ENCODE measurements at regions not wholly inside any gene's neighbourhood (a gene's known extent, or its start where the extent isn't known, plus 50 kb on each side); places are given as distances from the start of the nearest gene placed in this dataset.

GRCh38 chr11:43242401-43242800 is 69.4 kb upstream of the API5 start:
- H3K4me1 ChIP-seq (ENCODE audit: control insufficient read depth, low read depth, low read length) = no peaks in the 10 kb centered on the region
- no peaks in the 10 kb centered on the region for H3K9me3 ChIP-seq (ENCODE audit: control insufficient read depth, low read depth, low read length)
- no peak overlapping the region for H3K27ac ChIP-seq (ENCODE audit: low read length)
- no peaks in the 10 kb centered on the region for H3K27me3 ChIP-seq (ENCODE audit: control insufficient read depth, insufficient read depth, low read length)
- H3K9ac ChIP-seq (ENCODE audit: low read length) = no peak overlapping the region
- H3K4me3 ChIP-seq (ENCODE audit: low read length) = no peak overlapping the region
- no peaks in the 10 kb centered on the region for H3K36me3 ChIP-seq (ENCODE audit: control insufficient read depth, low read depth, low read length)

- no peaks in the 10 kb centered on the region for H3K36me3 ChIP-seq (ENCODE audit: control insufficient read depth, low read depth, low read length)
These were observed 67.9 kb upstream of the API5 start for GRCh38 chr11:43243927-43244326.

DNA sequence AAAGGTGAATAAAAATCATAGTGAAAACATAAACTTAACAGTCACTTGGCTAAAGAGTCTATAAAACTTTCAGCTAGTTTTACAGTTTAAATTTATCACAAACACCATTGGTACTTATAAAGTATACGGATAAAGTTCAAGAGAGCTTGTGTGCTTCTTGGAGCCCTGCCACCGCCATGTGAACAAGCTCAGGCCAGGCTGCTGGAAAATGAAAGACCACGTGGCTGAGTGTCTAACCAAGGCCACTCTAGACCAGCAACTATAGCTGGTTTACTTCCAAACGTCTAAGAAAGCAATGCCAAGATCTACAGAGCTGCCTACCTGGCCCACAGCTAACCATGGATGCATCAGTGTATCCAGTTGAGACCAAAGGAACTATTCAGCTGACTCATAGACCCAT is 66.3 kb upstream of the API5 start:
- no peak overlapping the region for H3K9ac ChIP-seq (ENCODE audit: low read length)
- H3K36me3 ChIP-seq (ENCODE audit: control insufficient read depth, low read depth, low read length) = no peaks in the 10 kb centered on the region
- no peaks in the 10 kb centered on the region for H3K9me3 ChIP-seq (ENCODE audit: control insufficient read depth, low read depth, low read length)
- no peaks in the 10 kb centered on the region for H3K27me3 ChIP-seq (ENCODE audit: control insufficient read depth, insufficient read depth, low read length)
- no peaks in the 10 kb centered on the region for H3K4me1 ChIP-seq (ENCODE audit: control insufficient read depth, low read depth, low read length)
- no peak overlapping the region for H3K27ac ChIP-seq (ENCODE audit: low read length)
- no peak overlapping the region for H3K4me3 ChIP-seq (ENCODE audit: low read length)

More at GRCh38 chr11:43243927-43244326, 67.9 kb upstream of the API5 start:
- no peaks in the 10 kb centered on the region for H3K9me3 ChIP-seq (ENCODE audit: control insufficient read depth, low read depth, low read length)
- no peaks in the 10 kb centered on the region for H3K27me3 ChIP-seq (ENCODE audit: control insufficient read depth, insufficient read depth, low read length)
- no peak overlapping the region for H3K9ac ChIP-seq (ENCODE audit: low read length)
- H3K27ac ChIP-seq (ENCODE audit: low read length) = no peak overlapping the region
- no peak overlapping the region for H3K4me3 ChIP-seq (ENCODE audit: low read length)
- no peaks in the 10 kb centered on the region for H3K4me1 ChIP-seq (ENCODE audit: control insufficient read depth, low read depth, low read length)

DNA sequence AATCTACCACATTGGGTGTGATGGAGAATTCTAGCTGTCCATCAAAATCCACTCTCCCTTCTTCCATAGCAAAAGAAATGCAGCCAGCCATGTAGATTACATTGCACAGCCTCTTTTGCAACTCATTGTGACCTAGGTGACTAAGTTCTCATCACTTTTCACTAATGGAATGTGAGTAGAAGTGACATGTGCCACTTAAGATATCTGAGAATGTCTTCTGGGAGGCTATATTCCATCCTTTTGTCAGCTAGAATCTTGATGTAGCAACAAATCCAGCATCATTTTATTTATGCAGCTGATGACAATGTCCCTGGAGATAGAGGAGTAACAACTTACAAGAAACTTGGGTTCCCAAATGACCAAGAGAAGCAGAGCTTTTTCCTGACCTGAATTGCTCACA is 61.5 kb upstream of the API5 start:
- H3K9me3 ChIP-seq (ENCODE audit: control insufficient read depth, low read depth, low read length) = no peaks in the 10 kb centered on the region
- no peaks in the 10 kb centered on the region for H3K4me1 ChIP-seq (ENCODE audit: control insufficient read depth, low read depth, low read length)
- H3K9ac ChIP-seq (ENCODE audit: low read length) = no peak overlapping the region
- no peak overlapping the region for H3K27ac ChIP-seq (ENCODE audit: low read length)
- no peaks in the 10 kb centered on the region for H3K27me3 ChIP-seq (ENCODE audit: control insufficient read depth, insufficient read depth, low read length)
- H3K4me3 ChIP-seq (ENCODE audit: low read length) = no peak overlapping the region
- no peaks in the 10 kb centered on the region for H3K36me3 ChIP-seq (ENCODE audit: control insufficient read depth, low read depth, low read length)

- no peaks in the 10 kb centered on the region for H3K9me3 ChIP-seq (ENCODE audit: control insufficient read depth, low read depth, low read length)
- no peak overlapping the region for H3K9ac ChIP-seq (ENCODE audit: low read length)
- H3K27me3 ChIP-seq (ENCODE audit: control insufficient read depth, insufficient read depth, low read length) = no peaks in the 10 kb centered on the region
- H3K27ac ChIP-seq (ENCODE audit: low read length) = no peak overlapping the region
- H3K4me1 ChIP-seq (ENCODE audit: control insufficient read depth, low read depth, low read length) = no peaks in the 10 kb centered on the region
- no peaks in the 10 kb centered on the region for H3K36me3 ChIP-seq (ENCODE audit: control insufficient read depth, low read depth, low read length)
- no peak overlapping the region for H3K4me3 ChIP-seq (ENCODE audit: low read length)
These were observed 50.0 kb upstream of the API5 start for GRCh38 chr11:43261775-43262174.
